ENCODE measurements at regions not wholly inside any gene's neighbourhood (a gene's known extent, or its start where the extent isn't known, plus 50 kb on each side); places are given as distances from the start of the nearest gene placed in this dataset.
"Not testable (repeated sequence)": the region's sequence is repeated elsewhere in the genome, so short reads cannot be mapped to it uniquely, and the experiment has no call there.

DNA sequence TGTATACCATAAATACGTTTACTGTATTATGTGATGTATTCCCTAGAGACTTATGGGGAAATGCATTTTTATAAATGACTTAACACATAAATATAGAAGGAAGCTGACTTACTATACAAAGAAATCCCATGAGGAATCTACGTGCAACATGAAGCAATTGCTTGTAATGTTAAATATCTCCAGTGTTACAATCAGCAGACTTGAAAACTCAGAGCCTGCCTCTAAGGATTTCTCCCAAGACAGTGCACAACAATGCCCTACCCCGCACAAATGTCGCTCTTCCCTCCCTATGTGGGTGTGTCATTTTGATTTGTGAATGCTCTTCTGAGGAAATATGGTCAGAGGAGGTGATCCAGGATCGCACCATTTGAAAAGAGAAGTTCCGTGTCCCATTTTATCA, 629.0 kb downstream of the NR2F2 start:
- DNase-seq, result no peak

DNA sequence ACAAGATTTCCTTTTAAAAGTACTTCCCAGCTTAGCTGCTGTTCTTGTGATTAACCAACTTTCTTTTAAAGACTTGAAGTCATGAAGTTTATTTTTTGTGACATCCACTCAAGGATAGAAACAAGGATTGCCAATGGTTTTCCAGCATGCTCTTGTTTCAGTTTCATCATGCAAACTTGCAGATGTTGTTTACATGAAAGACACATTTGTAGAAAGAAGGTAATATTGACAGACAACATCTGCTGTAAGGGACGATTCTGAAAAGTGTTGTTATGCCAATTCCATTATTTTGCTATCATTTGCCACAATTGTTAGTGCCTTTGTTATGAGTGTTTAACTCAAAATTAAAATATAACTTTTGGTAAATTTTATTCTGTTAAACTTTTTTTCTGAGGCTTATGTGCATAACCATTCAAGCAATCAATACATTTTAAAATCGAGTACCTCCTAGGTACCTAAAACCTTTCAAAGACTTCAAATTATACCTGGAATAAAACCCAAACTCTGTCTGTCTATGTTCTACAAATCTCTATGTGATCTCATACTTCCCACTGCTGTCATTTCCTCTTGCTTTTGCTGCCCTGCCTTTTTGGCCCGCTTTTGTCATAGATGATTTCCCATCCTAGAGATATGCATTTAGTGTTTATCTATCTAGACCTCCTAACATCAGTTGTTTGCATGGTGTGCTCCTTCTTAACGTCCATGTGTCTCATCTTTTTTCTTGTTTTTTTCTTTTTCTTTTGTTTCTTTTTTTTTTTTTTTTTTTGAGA, 630.4 kb downstream of the NR2F2 start:
- no peak for DNase-seq

- no peak for DNase-seq
These were observed 636.1 kb downstream of the NR2F2 start for GRCh38 chr15:96966554-96966953.

- no peak for DNase-seq
These were observed 639.5 kb downstream of the NR2F2 start for GRCh38 chr15:96969732-96970710.

DNA sequence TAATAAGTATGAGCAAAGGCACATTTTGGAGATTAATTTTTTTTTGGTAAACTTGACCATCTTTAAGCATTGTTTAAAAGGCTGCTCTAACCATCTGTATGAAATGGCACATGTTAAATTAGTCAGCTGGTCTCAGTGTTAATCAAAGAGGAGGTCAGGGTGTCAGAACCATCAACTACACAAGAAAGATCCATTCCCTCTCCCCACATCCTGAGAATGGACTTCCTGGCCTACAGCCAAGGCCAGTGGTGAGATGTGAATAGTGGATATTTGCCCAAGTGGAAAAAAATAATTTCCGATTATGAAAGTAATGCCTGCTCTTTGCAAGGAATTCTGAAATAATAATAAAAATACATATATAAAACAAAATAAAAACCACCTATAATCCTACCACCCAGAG, 641.7 kb downstream of the NR2F2 start:
- no peak for DNase-seq

DNA sequence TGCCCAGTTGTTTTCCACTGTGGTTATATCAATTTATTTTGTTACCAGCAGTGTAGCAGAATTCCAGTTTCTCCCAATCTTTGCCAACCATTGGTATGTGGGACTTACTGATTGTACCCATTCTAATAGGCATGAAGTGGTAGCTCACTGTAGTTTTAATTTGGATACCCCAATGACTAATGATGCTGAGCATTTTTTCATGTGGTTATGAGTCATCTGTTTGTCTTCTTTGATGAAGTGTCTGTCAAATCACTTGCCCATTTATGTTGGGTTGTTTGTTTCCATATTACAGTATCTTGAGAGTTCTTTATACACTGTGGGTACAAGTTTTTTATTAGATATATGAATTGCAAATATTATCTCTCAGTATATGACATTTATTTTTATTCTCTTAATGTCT, 644.3 kb downstream of the NR2F2 start:
- DNase-seq, result no peak

GRCh38 chr15:96977886-96978285, 647.4 kb downstream of the NR2F2 start:
- DNase-seq, result no peak

DNA sequence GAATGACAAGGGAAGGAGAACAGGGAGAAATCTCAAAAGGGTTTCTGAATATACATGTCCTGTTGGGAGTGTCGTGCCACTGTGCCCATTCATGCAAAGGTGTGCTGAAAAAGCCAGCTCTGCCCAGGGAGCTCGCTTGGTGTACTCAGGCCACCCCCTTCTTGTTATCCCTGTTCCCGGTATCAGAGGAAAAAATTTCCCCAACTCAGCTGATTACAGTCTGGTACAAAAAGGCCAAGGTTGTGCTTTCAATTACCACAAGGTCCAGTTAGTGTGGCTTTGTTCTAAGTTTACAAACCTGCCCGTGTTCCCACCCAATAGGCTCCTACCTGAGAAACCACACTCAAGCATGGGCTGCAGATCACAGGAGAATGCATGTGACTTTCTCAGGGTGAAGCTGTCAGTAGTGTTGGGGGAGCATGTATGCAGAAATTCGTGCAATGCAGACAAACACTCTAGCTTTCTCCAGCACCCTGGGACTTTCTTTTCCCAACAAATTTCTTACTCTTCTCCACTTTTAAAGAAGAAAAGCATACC, 648.5 kb downstream of the NR2F2 start:
- no peak for DNase-seq

DNA sequence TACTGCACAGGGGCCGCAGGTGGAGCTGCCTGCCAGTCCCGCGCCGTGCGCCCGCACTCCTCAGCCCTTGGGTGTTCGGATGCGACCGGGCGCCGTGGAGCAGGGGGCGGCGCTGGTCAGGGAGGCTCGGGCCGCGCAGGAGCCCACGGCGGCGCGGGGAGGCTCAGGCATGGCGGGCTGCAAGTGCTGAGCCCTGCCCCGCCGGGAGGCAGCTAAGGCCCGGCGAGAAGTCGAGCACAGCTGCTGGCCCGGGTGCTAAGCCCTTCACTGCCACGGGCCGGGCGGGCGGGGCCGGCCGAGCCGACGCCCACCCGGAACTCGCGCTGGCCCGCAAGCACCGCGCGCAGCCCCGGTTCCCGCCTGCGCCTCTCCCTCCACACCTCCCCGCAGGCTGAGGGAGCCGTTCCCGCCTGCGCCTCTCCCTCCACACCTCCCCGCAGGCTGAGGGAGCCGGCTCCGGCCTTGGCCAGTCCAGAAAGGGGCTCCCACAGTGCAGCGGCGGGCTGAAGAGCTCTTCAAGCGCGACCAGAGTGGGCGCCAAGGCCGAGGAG, 653.7 kb downstream of the NR2F2 start:
- not testable (repeated sequence) for DNase-seq

- DNase-seq, result no peak
These were observed 662.3 kb downstream of the NR2F2 start for GRCh38 chr15:96992817-96993216.

GRCh38 chr15:96997538-96997937, 667.0 kb downstream of the NR2F2 start:
- no peak for DNase-seq

GRCh38 chr15:97009031-97009431, 678.5 kb downstream of the NR2F2 start:
- DNase-seq, result no peak

DNA sequence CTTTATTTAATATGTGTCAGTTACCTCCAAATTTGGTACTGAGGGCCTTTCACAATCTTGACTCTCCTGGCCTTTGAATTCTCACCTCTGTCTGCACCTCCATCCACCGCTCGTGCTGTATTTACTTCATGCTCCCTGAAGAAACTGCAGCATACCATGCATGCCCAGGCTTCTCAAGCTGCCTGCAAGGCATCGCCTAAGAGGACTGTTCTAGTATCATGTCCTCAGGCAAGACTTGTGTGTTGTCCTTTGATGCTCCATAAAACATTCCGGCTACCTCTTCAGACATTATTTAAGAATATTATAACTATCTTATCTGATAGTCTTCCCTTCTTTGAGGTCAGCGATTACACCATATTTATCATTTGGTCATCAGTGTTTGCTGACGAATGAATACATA, 682.5 kb downstream of the NR2F2 start:
- DNase-seq, result no peak

- DNase-seq, result no peak
These were observed 683.0 kb downstream of the NR2F2 start for GRCh38 chr15:97013491-97013890.

DNA sequence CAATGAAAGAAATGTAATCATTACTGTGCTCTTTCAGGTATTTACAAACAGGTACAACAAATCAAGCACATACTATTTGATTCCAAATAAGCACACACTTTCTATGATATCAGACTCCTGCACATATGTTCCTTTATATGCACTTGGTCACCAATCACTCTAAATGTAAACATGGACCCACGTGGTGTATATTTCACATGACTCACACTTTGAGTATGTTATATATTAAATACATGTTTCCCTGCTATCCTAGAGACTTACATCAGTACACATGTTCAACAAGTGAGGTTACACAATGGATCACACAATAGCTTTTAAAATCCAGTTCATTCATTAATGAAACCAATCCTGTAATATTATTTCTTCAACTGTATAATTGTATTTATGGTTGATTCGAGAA, 683.5 kb downstream of the NR2F2 start:
- DNase-seq, result no peak

GRCh38 chr15:97023488-97023844, 693.0 kb downstream of the NR2F2 start:
- no peak for DNase-seq

- no peak for DNase-seq
These were observed 696.3 kb downstream of the NR2F2 start for GRCh38 chr15:97026781-97027180.

DNA sequence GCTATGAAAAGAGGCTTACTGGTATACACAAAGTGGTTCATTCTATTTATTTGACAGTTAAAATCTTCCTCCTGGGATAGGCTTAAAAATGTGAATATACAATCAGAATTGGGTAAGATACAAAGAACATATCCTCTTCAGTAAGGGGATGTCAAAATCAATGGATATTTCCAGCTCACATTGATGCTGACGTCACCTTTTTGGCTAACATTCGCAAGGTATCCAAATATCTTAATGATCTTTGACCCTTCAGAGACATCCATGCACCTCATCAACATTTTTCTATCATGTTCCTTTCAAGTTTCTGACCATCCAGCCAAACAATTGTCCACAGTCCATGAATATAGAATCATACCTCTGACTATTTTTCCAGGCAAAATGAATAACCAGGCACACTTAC, 697.3 kb downstream of the NR2F2 start:
- no peak for DNase-seq

GRCh38 chr15:97030251-97030650, 699.8 kb downstream of the NR2F2 start:
- no peak for DNase-seq

- DNase-seq, result no peak
These were observed 705.8 kb downstream of the NR2F2 start for GRCh38 chr15:97036301-97036700.

DNA sequence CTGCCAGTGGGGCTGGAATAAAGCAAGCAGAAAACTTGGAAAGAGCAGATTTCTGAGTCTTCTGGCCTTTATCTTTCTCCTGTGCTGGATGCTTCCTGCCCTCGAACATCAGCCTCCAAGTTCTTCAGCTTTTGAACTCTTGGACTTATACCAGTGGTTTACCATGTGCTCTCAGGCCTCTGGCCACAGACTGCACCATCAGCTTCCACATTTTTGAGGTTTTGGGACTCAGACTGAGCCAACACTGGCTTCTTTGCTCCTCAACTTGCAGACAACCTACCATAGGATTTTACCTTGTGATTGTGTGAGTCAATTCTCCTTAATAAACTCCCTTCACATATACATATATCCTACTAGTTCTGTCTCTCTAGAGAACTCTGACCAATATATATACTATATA, 706.6 kb downstream of the NR2F2 start:
- DNase-seq, result no peak

DNA sequence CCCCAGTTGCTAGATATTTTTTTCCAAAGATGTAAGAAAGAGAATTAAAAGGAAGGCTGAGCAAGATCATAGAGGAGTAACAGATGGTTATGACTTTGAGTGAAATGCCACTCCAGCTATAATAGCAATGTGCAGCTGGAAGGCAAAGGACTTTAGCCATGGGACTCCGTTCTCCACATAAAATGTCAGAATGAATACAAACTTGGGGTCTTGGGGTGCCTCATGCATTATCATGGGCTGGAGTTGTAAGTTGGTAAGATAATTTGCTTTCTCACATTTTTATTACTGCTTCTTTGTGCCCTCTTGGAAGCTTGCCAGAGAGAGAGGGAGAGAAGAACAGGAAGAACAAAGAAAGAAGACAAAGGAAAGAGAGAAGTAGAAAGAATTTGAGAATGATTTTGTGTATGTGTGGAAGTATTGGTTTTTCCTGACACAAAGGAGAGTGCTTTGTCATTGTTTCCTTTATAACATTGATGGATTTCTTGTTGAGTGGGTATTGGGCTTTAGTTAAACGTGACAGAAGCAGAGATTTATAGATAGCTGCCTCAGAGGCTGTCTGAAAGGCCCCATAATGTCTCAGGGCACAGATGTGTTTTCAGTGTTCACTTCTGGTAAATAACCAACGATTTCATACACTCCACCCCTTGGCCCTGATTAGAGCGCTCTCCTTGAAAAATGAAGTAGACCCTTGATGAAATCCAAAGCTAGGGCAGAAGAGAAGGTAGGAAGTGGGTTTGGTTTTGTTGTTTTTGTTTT, 715.3 kb downstream of the NR2F2 start:
- no peak for DNase-seq

DNA sequence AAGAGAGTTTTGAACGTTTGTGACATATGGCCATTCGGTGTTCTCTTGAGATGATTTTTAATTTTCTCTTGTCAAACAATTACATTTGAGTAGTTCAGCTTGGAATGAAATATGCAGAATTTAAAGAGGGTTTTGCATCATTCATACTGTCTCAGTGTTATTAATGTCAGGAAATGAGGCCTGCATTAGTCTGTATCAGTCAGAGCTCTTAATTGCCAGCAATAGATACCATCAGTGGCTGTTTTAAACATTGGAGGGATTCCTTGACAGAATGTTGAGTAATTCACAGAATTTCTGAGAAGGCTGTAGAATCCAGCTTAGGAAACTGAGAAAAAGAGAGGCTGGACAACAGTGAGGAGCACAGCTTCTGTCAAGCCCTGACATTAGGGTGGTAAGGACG, 722.0 kb downstream of the NR2F2 start:
- DNase-seq, result no peak

All from stimulated activated CD8-positive, alpha-beta memory T cell treated with anti-CD3 and anti-CD28 coated beads, Interleukin-4, amount 100 ng/mL, for 48 hours (primary cell).